GM10248 (cell line): ENCODE measurements at regions not wholly inside any gene's neighbourhood (a gene's known extent, or its start where the extent isn't known, plus 50 kb on each side); places are given as distances from the start of the nearest gene placed in this dataset.

ENCODE experiments used
- CTCF ChIA-PET: fragments of 300-600 bp; sonication (Branson Sonifier 250); formaldehyde crosslinking; extraction: SDS; loops from one replicate; lab custom pipeline; 2021; ENCODE audit warnings: antibody characterized with exemption; lab: Yijun Ruan, JAX
- POLR2A ChIA-PET: fragments of 350-650 bp; sonication (Branson Sonifier 250); formaldehyde crosslinking; extraction: SDS; loops from one replicate; lab custom pipeline; 2020; ENCODE audit warnings: antibody characterized with exemption; lab: Yijun Ruan, JAX
- DNase-seq: peaks from one replicate; pipeline ENCODE4 v3.0.0; 2012; ENCODE audit errors: extremely low spot score
- CTCF ChIP-seq: IDR thresholded peaks from 2 replicates; pipeline ENCODE4 v1.5.1; 2012; ENCODE audit warnings: mild to moderate bottlenecking, low read depth; ENCODE audit errors: extremely low read depth, missing control alignments, control extremely low read depth

GRCh38 chr6:8865451-8865850 lies 430.1 kb upstream of the SLC35B3 start:
- POLR2A ChIA-PET = no interaction called here

GRCh38 chr6:8860671-8861070 lies 425.3 kb upstream of the SLC35B3 start:
- ChIA-PET CTCF (interaction anchor here (2.4 kb wide), 1 partner anchor 8 kb away, joined by 6 read pairs; no protein-coding TSS in a partner anchor), POLR2A (no interaction called here)
- DNase-seq = no peak
- TF ChIP-seq CTCF = no peak

More at GRCh38 chr6:8865451-8865850, 430.1 kb upstream of the SLC35B3 start:
- no peak for DNase-seq
- CTCF ChIA-PET = no interaction called here
- no peak for TF ChIP-seq CTCF

- TF ChIP-seq CTCF = no peak
- ChIA-PET CTCF (interaction anchor here (1.3 to 2.4 kb wide), 2 partner anchors 9 to 10 kb away, joined by 3 to 6 read pairs; no protein-coding TSS in a partner anchor), POLR2A (no interaction called here)
- no peak for DNase-seq
Observed at GRCh38 chr6:8859501-8859900, 424.2 kb upstream of the SLC35B3 start.

GRCh38 chr6:8858854-8859331 lies 423.5 kb upstream of the SLC35B3 start:
- ChIA-PET CTCF (interaction anchor here (1.3 to 2.4 kb wide), 2 partner anchors 9 to 10 kb away, joined by 3 to 6 read pairs; no protein-coding TSS in a partner anchor), POLR2A (no interaction called here)
- no peak for TF ChIP-seq CTCF
- DNase-seq = no peak

- CTCF ChIA-PET = no interaction called here
- POLR2A ChIA-PET = no interaction called here
- no peak for TF ChIP-seq CTCF
- no peak for DNase-seq
Observed at GRCh38 chr6:8857160-8857559, 421.8 kb upstream of the SLC35B3 start.

- TF ChIP-seq CTCF = no peak
- ChIA-PET CTCF (no interaction called here), POLR2A (no interaction called here)
- no peak for DNase-seq
Observed at GRCh38 chr6:8855411-8855810, 420.1 kb upstream of the SLC35B3 start.
